DND-41 (cell line): ENCODE measurements at regions not wholly inside any gene's neighbourhood (a gene's known extent, or its start where the extent isn't known, plus 50 kb on each side); places are given as distances from the start of the nearest gene placed in this dataset.

Experiments used
- CTCF ChIP-seq: IDR thresholded peaks from 2 replicates; pipeline ENCODE4 v1.5.1; 2012; ENCODE audit warnings: borderline replicate concordance, low read length, moderate library complexity, mild to moderate bottlenecking; ENCODE audit not compliant: poor library complexity, severe bottlenecking; ENCODE audit errors: extremely low read depth
- EZH2 ChIP-seq: IDR thresholded peaks from 3 replicates; pipeline ENCODE4 v1.6.1; 2012; ENCODE audit warnings: borderline replicate concordance, low read depth, mild to moderate bottlenecking, moderate library complexity, low read length, inconsistent platforms; ENCODE audit not compliant: severe bottlenecking

- no peak for TF ChIP-seq CTCF
- no peak for TF ChIP-seq EZH2
These were observed 691.6 kb upstream of the HS6ST1 start for GRCh38 chr2:129010262-129010661.
